ENCODE measurements at regions not wholly inside any gene's neighbourhood (a gene's known extent, or its start where the extent isn't known, plus 50 kb on each side); places are given as distances from the start of the nearest gene placed in this dataset.

- TF ChIP-seq RNF2 (IDR thresholded peaks at IDR 0.05; ENCODE audit: borderline replicate concordance, low read depth, low read length, missing control alignments, poor library complexity, severe bottlenecking) (no peak), PHF8 (conservative IDR thresholded peaks at IDR 0.05; ENCODE audit: low read depth, low read length) (no peak), POU5F1 (IDR thresholded peaks at IDR 0.05; ENCODE audit: low read depth, low read length) (no peak), RAD21 (IDR thresholded peaks at IDR 0.05 in 1 of 2, conservative IDR thresholded peaks at IDR 0.05 in 1 of 2; ENCODE audit: low read depth in 2 of 2, low read length in 2 of 2) (no peak), EP300 (IDR thresholded peaks at IDR 0.05; ENCODE audit: borderline replicate concordance in 1 of 2, low read depth in 2 of 2, low read length in 2 of 2) (no peak), KDM1A (IDR thresholded peaks at IDR 0.05; ENCODE audit: borderline replicate concordance, low read length) (no peak), ZNF274 (IDR thresholded peaks at IDR 0.05; ENCODE audit: borderline replicate concordance, extremely low read depth, low read length) (no peak)
- TF ChIP-seq, protein P1, sequence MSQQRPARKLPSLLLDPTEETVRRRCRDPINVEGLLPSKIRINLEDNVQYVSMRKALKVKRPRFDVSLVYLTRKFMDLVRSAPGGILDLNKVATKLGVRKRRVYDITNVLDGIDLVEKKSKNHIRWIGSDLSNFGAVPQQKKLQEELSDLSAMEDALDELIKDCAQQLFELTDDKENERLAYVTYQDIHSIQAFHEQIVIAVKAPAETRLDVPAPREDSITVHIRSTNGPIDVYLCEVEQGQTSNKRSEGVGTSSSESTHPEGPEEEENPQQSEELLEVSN (IDR thresholded peaks at IDR 0.05): no peak
Measured at GRCh38 chr5:124178050-124178449, 568.4 kb downstream of the ZNF608 start (continued).

All from H1 (cell line).